Esophagus muscularis mucosa (tissue), 4 donors: ENCODE measurements at regions not wholly inside any gene's neighbourhood (a gene's known extent, or its start where the extent isn't known, plus 50 kb on each side); places are given as distances from the start of the nearest gene placed in this dataset.

Experiments used
- DNase-seq: peaks from one replicate; pipeline ENCODE4 v3.0.0-alpha.2; 2017; ENCODE audit errors: extremely low spot score
- H3K27ac ChIP-seq, 4 donors: fragments of 200-600 bp; sonication (generic); replicated peaks in 1 of 4; 1 replicate in 3 of 4; 2 replicates in 1 of 4; pipeline ENCODE4 v1.5.1; 2016 to 2019; ENCODE audit warnings: mild to moderate bottlenecking in 1 of 4
- H3K27me3 ChIP-seq, 4 donors: fragments of 200-600 bp; sonication (generic); one replicate each; pipeline versions ENCODE4 v1.5.1 to v1.6.0; 2016 to 2019
- H3K36me3 ChIP-seq, 4 donors: fragments of 200-600 bp; sonication (generic); one replicate each; pipeline ENCODE4 v1.5.1; 2016 to 2019
- H3K4me1 ChIP-seq, 4 donors: fragments of 200-600 bp; sonication (generic); one replicate each; pipeline ENCODE4 v1.5.1; 2016 to 2019
- H3K4me3 ChIP-seq, 4 donors: fragments of 200-600 bp; sonication (generic); 1 replicate in 2 of 4; 2 replicates in 2 of 4; pipeline ENCODE4 v1.5.1; 2016 to 2019; ENCODE audit warnings: mild to moderate bottlenecking in 4 of 4, moderate library complexity in 1 of 4
- H3K9me3 ChIP-seq, 4 donors: fragments of 200-600 bp; sonication (generic); 1 replicate in 3 of 4; 2 replicates in 1 of 4; pipeline ENCODE4 v1.5.1; 2016 to 2019
- EP300 ChIP-seq: sonication (generic); formaldehyde crosslinking; IDR thresholded peaks from one replicate; pipeline ENCODE4 v1.6.1; 2017; ENCODE audit warnings: antibody characterized with exemption
- POLR2A ChIP-seq: fragments of 450-650 bp; IDR thresholded peaks from one replicate; pipeline ENCODE4 v1.6.1; 2017; ENCODE audit warnings: antibody characterized with exemption, moderate library complexity, mild to moderate bottlenecking, low read depth
- POLR2AphosphoS5 ChIP-seq, 2 donors: sonication (generic); formaldehyde crosslinking; IDR thresholded peaks; one replicate each; pipeline ENCODE4 v1.6.1; 2017; ENCODE audit warnings: antibody characterized with exemption in 2 of 2
- WGBS: methylation state at CpG from one replicate; pipeline ENCODE4 v1.1.5; 2018; 5-methylcytosine and 5-hydroxymethylcytosine counted together
- intact Hi-C: fragments of 100-400 bp; cut with DNase I; formaldehyde crosslinking; loops from one replicate; pipeline ENCODE4 v1.15.1; 2023
- TF ChIP-seq, protein P1 (sequence below), 3 experiments: fragments of 200-600 bp in 2 of 3; fragments of 450-650 bp in 1 of 3; sonication (generic) in 2 of 3; IDR thresholded peaks; one replicate each; pipeline ENCODE4 v1.5.1; 2017 to 2019; ENCODE audit warnings: antibody characterized with exemption in 3 of 3, mild to moderate bottlenecking in 2 of 3, moderate library complexity in 1 of 3

DNA sequence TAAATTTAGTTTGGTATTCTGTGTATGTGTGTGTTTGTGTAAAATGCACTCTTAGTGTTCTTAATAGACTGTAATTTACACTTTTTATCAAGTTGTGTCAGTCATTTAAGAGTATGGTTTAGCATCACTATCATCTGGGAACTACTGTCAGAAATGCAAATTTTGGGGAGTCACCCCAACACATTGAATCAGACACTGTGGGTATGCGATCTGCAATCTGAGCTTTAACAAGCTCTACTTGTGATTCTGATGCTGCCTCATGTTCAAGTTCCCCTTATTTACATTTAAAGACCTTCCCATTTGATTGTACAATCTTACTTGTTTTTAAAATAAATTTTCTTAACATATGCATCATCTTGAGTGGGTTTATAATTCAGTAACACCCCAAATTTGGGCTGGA, 218.1 kb upstream of the FOXP2 start:
- no peaks in the 10 kb centered on the region for H3K27me3 ChIP-seq
- H3K4me1 ChIP-seq: peaks cover 0 to 8% (median 0%) of the 10 kb centered on the region in 4 donors
- H3K36me3 ChIP-seq: no peaks in the 10 kb centered on the region
- no peaks in the 10 kb centered on the region for H3K9me3 ChIP-seq
- 90% methylated on average over 1 of the region's 1 CpG for WGBS
- no peak for TF ChIP-seq POLR2A
- TF ChIP-seq, protein P1, sequence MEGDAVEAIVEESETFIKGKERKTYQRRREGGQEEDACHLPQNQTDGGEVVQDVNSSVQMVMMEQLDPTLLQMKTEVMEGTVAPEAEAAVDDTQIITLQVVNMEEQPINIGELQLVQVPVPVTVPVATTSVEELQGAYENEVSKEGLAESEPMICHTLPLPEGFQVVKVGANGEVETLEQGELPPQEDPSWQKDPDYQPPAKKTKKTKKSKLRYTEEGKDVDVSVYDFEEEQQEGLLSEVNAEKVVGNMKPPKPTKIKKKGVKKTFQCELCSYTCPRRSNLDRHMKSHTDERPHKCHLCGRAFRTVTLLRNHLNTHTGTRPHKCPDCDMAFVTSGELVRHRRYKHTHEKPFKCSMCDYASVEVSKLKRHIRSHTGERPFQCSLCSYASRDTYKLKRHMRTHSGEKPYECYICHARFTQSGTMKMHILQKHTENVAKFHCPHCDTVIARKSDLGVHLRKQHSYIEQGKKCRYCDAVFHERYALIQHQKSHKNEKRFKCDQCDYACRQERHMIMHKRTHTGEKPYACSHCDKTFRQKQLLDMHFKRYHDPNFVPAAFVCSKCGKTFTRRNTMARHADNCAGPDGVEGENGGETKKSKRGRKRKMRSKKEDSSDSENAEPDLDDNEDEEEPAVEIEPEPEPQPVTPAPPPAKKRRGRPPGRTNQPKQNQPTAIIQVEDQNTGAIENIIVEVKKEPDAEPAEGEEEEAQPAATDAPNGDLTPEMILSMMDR (IDR thresholded peaks at IDR 0.05): no peak
- no peak for TF ChIP-seq POLR2AphosphoS5 (IDR thresholded peaks at IDR 0.05)
- TF ChIP-seq EP300: no peak
- no peak overlapping the region for H3K4me3 ChIP-seq
- no peak for DNase-seq
- intact Hi-C loops: no loop called here
- no peak overlapping the region for H3K27ac ChIP-seq

- no peaks in the 10 kb centered on the region for H3K27me3 ChIP-seq
- H3K9me3 ChIP-seq: no peaks in the 10 kb centered on the region
- H3K36me3 ChIP-seq: no peaks in the 10 kb centered on the region
- intact Hi-C loops: no loop called here
- WGBS: 83% methylated on average over 2 of the region's 2 CpGs
- H3K27ac ChIP-seq: no peak overlapping the region
- no peak for DNase-seq
- H3K4me3 ChIP-seq: no peak overlapping the region
- peaks cover 0 to 8% (median 4%) of the 10 kb centered on the region in 4 donors for H3K4me1 ChIP-seq
- TF ChIP-seq, protein P1 (IDR thresholded peaks at IDR 0.05): no peak
- no peak for TF ChIP-seq POLR2A
- TF ChIP-seq EP300: no peak
- TF ChIP-seq POLR2AphosphoS5 (IDR thresholded peaks at IDR 0.05): no peak
Measured at GRCh38 chr7:114190387-114190786, 224.2 kb upstream of the FOXP2 start.

DNA sequence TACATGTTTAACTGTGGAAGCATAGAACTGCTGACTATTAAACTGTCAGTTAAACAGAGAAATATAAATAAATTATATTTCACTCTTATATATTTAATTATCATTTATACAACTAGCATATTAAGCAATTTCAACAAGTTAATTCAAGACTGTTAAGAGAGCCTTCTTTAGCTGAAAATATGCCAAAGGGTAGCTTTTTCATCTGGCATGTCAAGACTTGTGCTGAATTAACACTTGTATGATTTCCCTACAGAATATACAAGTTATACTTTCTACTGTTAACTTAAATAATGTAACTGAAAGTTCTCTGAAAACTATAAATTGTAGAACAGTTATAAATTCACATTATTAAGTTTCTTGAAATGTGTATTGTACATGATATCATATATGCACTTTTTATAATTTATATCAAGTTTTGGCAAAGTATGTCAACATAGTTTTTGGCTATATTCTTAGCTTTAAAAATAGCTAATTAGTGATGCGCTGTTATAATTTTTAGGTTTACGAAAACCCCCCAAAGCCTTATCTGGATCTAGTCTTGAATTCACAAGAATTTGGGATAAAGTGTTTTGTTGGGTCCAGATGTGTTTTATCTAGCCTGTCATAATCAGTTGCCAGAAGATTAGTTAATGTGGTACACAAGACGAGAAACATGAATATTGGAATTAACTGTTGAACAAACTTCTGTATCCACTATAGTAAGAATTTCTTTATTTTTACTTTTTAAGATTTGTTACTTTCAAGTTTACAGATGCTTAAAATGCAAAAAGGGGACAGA, 231.1 kb upstream of the FOXP2 start:
- no peaks in the 10 kb centered on the region for H3K27me3 ChIP-seq
- DNase-seq: no peak
- no peaks in the 10 kb centered on the region for H3K36me3 ChIP-seq
- H3K27ac ChIP-seq: no peak overlapping the region
- peaks cover 0 to 13% (median 9%) of the 10 kb centered on the region in 4 donors for H3K4me1 ChIP-seq
- H3K4me3 ChIP-seq: no peak overlapping the region
- intact Hi-C loops: no loop called here
- 64% methylated on average over 3 of the region's 3 CpGs for WGBS
- TF ChIP-seq, protein P1 (IDR thresholded peaks at IDR 0.05): no peak
- TF ChIP-seq EP300: no peak
- TF ChIP-seq POLR2AphosphoS5 (IDR thresholded peaks at IDR 0.05): no peak
- no peaks in the 10 kb centered on the region for H3K9me3 ChIP-seq

DNA sequence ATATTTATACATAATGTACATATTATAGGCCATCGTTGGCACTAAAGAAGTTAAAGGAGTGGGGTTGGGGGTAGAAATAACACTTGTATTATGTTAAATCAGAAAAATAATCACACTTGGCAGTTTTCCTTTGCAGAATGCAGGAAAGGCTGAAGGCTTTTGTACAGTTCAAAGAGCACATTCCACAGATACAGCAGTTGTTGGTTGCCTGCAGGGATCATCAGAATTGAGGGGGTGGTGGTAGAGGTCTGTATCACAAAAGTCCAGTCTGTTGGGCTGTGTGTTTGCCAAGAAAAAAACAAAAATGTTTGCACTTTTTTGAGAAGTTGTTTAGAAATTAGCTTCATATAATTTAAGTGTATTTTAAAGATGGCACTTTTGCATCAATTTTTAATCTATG, 231.8 kb upstream of the FOXP2 start:
- no peaks in the 10 kb centered on the region for H3K36me3 ChIP-seq
- 52% methylated on average over 1 of the region's 1 CpG for WGBS
- intact Hi-C loops: no loop called here
- DNase-seq: no peak
- no peak overlapping the region for H3K27ac ChIP-seq
- no peaks in the 10 kb centered on the region for H3K9me3 ChIP-seq
- peaks cover 0 to 13% (median 9%) of the 10 kb centered on the region in 4 donors for H3K4me1 ChIP-seq
- no peaks in the 10 kb centered on the region for H3K27me3 ChIP-seq
- H3K4me3 ChIP-seq: no peak overlapping the region
- TF ChIP-seq EP300 (no peak), POLR2A (no peak), POLR2AphosphoS5 (IDR thresholded peaks at IDR 0.05) (no peak)
- TF ChIP-seq, protein P1 (IDR thresholded peaks at IDR 0.05): no peak

DNA sequence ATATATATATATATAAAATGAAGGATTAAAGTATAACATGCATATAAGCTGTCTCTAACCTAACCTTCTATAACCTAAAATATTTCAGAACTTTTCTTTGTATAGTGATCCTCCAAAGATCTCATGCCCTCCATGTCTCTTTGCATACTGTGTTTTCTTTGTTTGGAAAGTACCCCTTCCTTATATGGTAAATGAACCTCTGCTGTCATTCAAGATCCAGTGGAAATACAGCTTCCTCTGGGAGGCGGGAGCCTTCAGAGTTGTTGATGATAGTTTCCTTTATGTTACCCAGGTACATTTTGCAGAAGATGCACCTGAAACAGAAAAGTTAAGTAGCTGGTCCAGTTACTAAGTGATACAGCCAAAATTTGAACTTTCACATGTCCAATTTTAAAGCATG, 233.3 kb upstream of the FOXP2 start:
- DNase-seq: no peak
- Histone ChIP-seq H3K36me3 (no peaks in the 10 kb centered on the region), H3K27ac (no peak overlapping the region), H3K4me3 (no peak overlapping the region), H3K27me3 (no peaks in the 10 kb centered on the region), H3K9me3 (no peaks in the 10 kb centered on the region), H3K4me1 (peaks cover 0 to 13% (median 5%) of the 10 kb centered on the region in 4 donors)
- TF ChIP-seq POLR2A (no peak), POLR2AphosphoS5 (IDR thresholded peaks at IDR 0.05) (no peak), EP300 (no peak)
- TF ChIP-seq, protein P1 (IDR thresholded peaks at IDR 0.05): no peak
- 88% methylated on average over 1 of the region's 1 CpG for whole genome bisulfite sequencing
- intact Hi-C loops: no loop called here
